CD4-positive, alpha-beta T cell treated with Interferon alpha-2 for 1 hour (primary cell): ENCODE measurements at regions not wholly inside any gene's neighbourhood (a gene's known extent, or its start where the extent isn't known, plus 50 kb on each side); places are given as distances from the start of the nearest gene placed in this dataset.

Source experiments
- DNase-seq, 2 donors: peaks; one replicate each; pipeline ENCODE4 v3.0.0-alpha.2; 2020 to 2022

GRCh38 chr17:77421630-77421972 lies 280.8 kb downstream of the SEC14L1 start:
- DNase-seq = no peak

GRCh38 chr17:77422104-77422747 lies 281.5 kb downstream of the SEC14L1 start:
- DNase-seq = no peak

- no peak for DNase-seq
These were observed 282.0 kb downstream of the SEC14L1 start for GRCh38 chr17:77422748-77423113.

GRCh38 chr17:77423589-77424451 lies 283.1 kb downstream of the SEC14L1 start:
- DNase-seq = no peak

- no peak for DNase-seq
These were observed 284.0 kb downstream of the SEC14L1 start for GRCh38 chr17:77424585-77425344.

- DNase-seq = no peak
These were observed 284.6 kb downstream of the SEC14L1 start for GRCh38 chr17:77425348-77425747.

- DNase-seq = peak in 1 of 2 donors; percentile 42
These were observed 285.2 kb downstream of the SEC14L1 start for GRCh38 chr17:77425791-77426641.

- DNase-seq = no peak
These were observed 286.1 kb downstream of the SEC14L1 start for GRCh38 chr17:77426676-77427386.

- no peak for DNase-seq
These were observed 286.7 kb downstream of the SEC14L1 start for GRCh38 chr17:77427391-77427991.

GRCh38 chr17:77428020-77428748 lies 287.4 kb downstream of the SEC14L1 start:
- DNase-seq = peak in 1 of 2 donors; percentile 51

GRCh38 chr17:77428749-77429368 lies 288.1 kb downstream of the SEC14L1 start:
- no peak for DNase-seq

- DNase-seq = no peak
These were observed 288.7 kb downstream of the SEC14L1 start for GRCh38 chr17:77429369-77429968.

- DNase-seq = peak; percentile 75 to 85
These were observed 289.4 kb downstream of the SEC14L1 start for GRCh38 chr17:77429969-77430752.

- no peak for DNase-seq
These were observed 291.4 kb downstream of the SEC14L1 start for GRCh38 chr17:77432034-77432661.

GRCh38 chr17:77432742-77433141 lies 292.0 kb downstream of the SEC14L1 start:
- DNase-seq = no peak

- peak in 1 of 2 donors; percentile 46 for DNase-seq
These were observed 292.8 kb downstream of the SEC14L1 start for GRCh38 chr17:77433385-77434135.
